HCT116 (cell line): ENCODE measurements at regions not wholly inside any gene's neighbourhood (a gene's known extent, or its start where the extent isn't known, plus 50 kb on each side); places are given as distances from the start of the nearest gene placed in this dataset.

Source experiments
- ATAC-seq: fragments of 200-7000 bp; cut with Tn5 transposase; 2 replicates; pipeline ENCODE4 v1.9.1; 2020; ENCODE audit warnings: mild to moderate bottlenecking, moderate library complexity
- BruUV-seq: library from RNA; stranded (reverse); fragments of 400-500 nt; replicated peaks from 2 replicates; lab custom pipeline; 2021; lab: Mats Ljungman, UMichigan
- CTCF ChIA-PET: fragments of 300-600 bp; sonication (Branson Sonifier 250); formaldehyde crosslinking; loops from one replicate; lab custom pipeline; 2021; ENCODE audit warnings: antibody characterized with exemption; lab: Charles Lee
- POLR2A ChIA-PET: fragments of 300-600, 350-600 bp; sonication (Branson Sonifier 250); formaldehyde crosslinking; loops from one replicate; lab custom pipeline; 2021; ENCODE audit warnings: antibody characterized with exemption; lab: Charles Lee
- RAD21 ChIA-PET, 2 experiments: fragments of 300-600 bp; sonication (Branson Sonifier 250); formaldehyde crosslinking; loops; one replicate each; lab custom pipeline; 2023; ENCODE audit warnings: low total read pairs in 2 of 2; ENCODE audit not compliant: uncharacterized antibody in 2 of 2, unreplicated experiment in 2 of 2, low non-redundant PET in 1 of 2; lab: Charles Lee
- DNase-seq: peaks from one replicate; pipeline ENCODE4 v3.0.0-alpha.2; 2010; ENCODE audit warnings: low read depth, low spot score
- H2AFZ ChIP-seq: fragments of 200-600 bp; shearing (Covaris generic), sonication (generic); 2 replicates; pipeline ENCODE4 v1.6.1; 2017; ENCODE audit warnings: low read depth, mixed run types, mixed read lengths, antibody characterized with exemption, low read length; ENCODE audit not compliant: poor library complexity, severe bottlenecking
- H3K27ac ChIP-seq: 2 replicates; pipeline ENCODE4 v1.5.1; 2012; ENCODE audit warnings: low read depth, low read length
- H3K27me3 ChIP-seq: fragments of 200-600 bp; sonication (generic); 2 replicates; pipeline ENCODE4 v1.6.1; 2016; ENCODE audit warnings: mixed run types, low read length, mixed read lengths; ENCODE audit not compliant: insufficient read depth
- H3K36me3 ChIP-seq, 2 experiments: fragments of 200-500 bp in 1 of 2; fragments of 200-600 bp in 1 of 2; sonication (Bioruptor generic) in 1 of 2; sonication (generic) in 1 of 2; 2 replicates each; pipeline versions ENCODE4 v1.5.1 to v1.6.1; 2014 to 2016; ENCODE audit warnings: low read length in 2 of 2, inconsistent platforms in 1 of 2, mixed read lengths in 1 of 2, mixed run types in 1 of 2; ENCODE audit not compliant: insufficient read depth in 2 of 2, control insufficient read depth in 1 of 2
- H3K4me1 ChIP-seq, 2 experiments: fragments of 200-600 bp in 1 of 2; sonication (generic) in 1 of 2; 2 replicates each; pipeline versions ENCODE4 v1.5.1 to v1.6.1; 2012 to 2017; ENCODE audit warnings: low read length in 2 of 2, inconsistent platforms in 1 of 2, mild to moderate bottlenecking in 1 of 2, mixed read lengths in 1 of 2, mixed run types in 1 of 2, moderate library complexity in 1 of 2; ENCODE audit not compliant: insufficient read depth in 2 of 2, control insufficient read depth in 1 of 2
- H3K4me2 ChIP-seq: fragments of 200-600 bp; sonication (generic); 2 replicates; pipeline ENCODE4 v1.6.1; 2017; ENCODE audit warnings: mixed run types, low read length, mixed read lengths
- H3K4me3 ChIP-seq, 2 experiments: fragments of 200-600 bp in 1 of 2; sonication (generic) in 1 of 2; replicated peaks in 1 of 2; 2 replicates each; pipeline ENCODE4 v1.5.1; 2011 to 2016; ENCODE audit warnings: low read length in 2 of 2, control low read depth in 1 of 2, low read depth in 1 of 2, mild to moderate bottlenecking in 1 of 2, mixed read lengths in 1 of 2, mixed run types in 1 of 2
- H3K79me2 ChIP-seq: fragments of 200-600 bp; sonication (generic); 2 replicates; pipeline ENCODE4 v1.6.1; 2017; ENCODE audit warnings: mild to moderate bottlenecking, mixed run types, low read length, moderate library complexity, mixed read lengths; ENCODE audit not compliant: insufficient read depth
- H3K9ac ChIP-seq: fragments of 200-600 bp; sonication (generic); 2 replicates; pipeline ENCODE4 v1.6.1; 2016; ENCODE audit warnings: low read length, mixed read lengths
- H3K9me2 ChIP-seq: fragments of 200-600 bp; sonication (generic), shearing (Covaris generic); 2 replicates; pipeline ENCODE4 v1.6.1; 2017; ENCODE audit warnings: mixed run types, mild to moderate bottlenecking, moderate library complexity; ENCODE audit not compliant: insufficient read depth
- H3K9me3 ChIP-seq, 2 experiments: fragments of 200-500 bp in 1 of 2; fragments of 200-600 bp in 1 of 2; sonication (Bioruptor generic) in 1 of 2; sonication (generic) in 1 of 2; 2 replicates each; pipeline ENCODE4 v1.6.1; 2014 to 2017; ENCODE audit warnings: low read length in 2 of 2, mixed read lengths in 2 of 2, inconsistent platforms in 1 of 2, low read depth in 1 of 2, mild to moderate bottlenecking in 1 of 2, mixed run types in 1 of 2, moderate library complexity in 1 of 2; ENCODE audit not compliant: control insufficient read depth in 1 of 2, insufficient read depth in 1 of 2
- H4K20me1 ChIP-seq: fragments of 200-600 bp; sonication (generic), shearing (Covaris generic); 2 replicates; pipeline ENCODE4 v1.6.1; 2017; ENCODE audit warnings: mixed run types, mild to moderate bottlenecking, moderate library complexity; ENCODE audit not compliant: insufficient read depth
- ATF3 ChIP-seq: IDR thresholded peaks from 2 replicates; pipeline ENCODE4 v1.6.1; 2012
- CBX3 ChIP-seq: IDR thresholded peaks from 2 replicates; pipeline ENCODE4 v1.6.1; 2012; ENCODE audit warnings: low read depth
- CEBPB ChIP-seq: IDR thresholded peaks from 2 replicates; pipeline ENCODE4 v1.6.1; 2012; ENCODE audit warnings: low read depth
- ELF1 ChIP-seq: IDR thresholded peaks from 2 replicates; pipeline ENCODE4 v1.6.1; 2012; ENCODE audit warnings: low read depth, borderline replicate concordance
- EZH2 ChIP-seq: fragments of 200-600 bp; sonication (generic); IDR thresholded peaks from 2 replicates; pipeline ENCODE4 v1.6.1; 2017; ENCODE audit warnings: antibody characterized with exemption, mixed run types
- EZH2phosphoT487 ChIP-seq: fragments of 200-600 bp; IDR thresholded peaks from 2 replicates; pipeline ENCODE4 v1.6.1; 2018; ENCODE audit warnings: antibody characterized with exemption, borderline replicate concordance
- JUND ChIP-seq: IDR thresholded peaks from 2 replicates; pipeline ENCODE4 v1.6.1; 2012
- POLR2A ChIP-seq: IDR thresholded peaks from 2 replicates; pipeline ENCODE4 v1.7.0; 2011; ENCODE audit warnings: borderline replicate concordance; ENCODE audit not compliant: insufficient read depth, insufficient read length; ENCODE audit errors: extremely low read depth
- RAD21 ChIP-seq: IDR thresholded peaks from 2 replicates; pipeline ENCODE4 v1.6.1; 2012; ENCODE audit warnings: low read depth, mild to moderate bottlenecking
- SP1 ChIP-seq: IDR thresholded peaks from 2 replicates; pipeline ENCODE4 v1.6.1; 2012; ENCODE audit warnings: low read depth
- SRF ChIP-seq: IDR thresholded peaks from 2 replicates; pipeline ENCODE4 v1.6.1; 2012; ENCODE audit warnings: low read depth
- TCF7L2 ChIP-seq: IDR thresholded peaks from 2 replicates; pipeline ENCODE4 v1.7.0; 2011; ENCODE audit warnings: borderline replicate concordance, inconsistent platforms; ENCODE audit not compliant: insufficient read depth, insufficient read length; ENCODE audit errors: extremely low read depth
- YY1 ChIP-seq: IDR thresholded peaks from 2 replicates; pipeline ENCODE4 v1.6.1; 2011; ENCODE audit warnings: low read length, low read depth, moderate library complexity, mild to moderate bottlenecking; ENCODE audit not compliant: insufficient replicate concordance; ENCODE audit errors: extremely low read depth
- ZFX ChIP-seq: fragments of 450-650 bp; IDR thresholded peaks from 2 replicates; pipeline ENCODE4 v1.6.1; 2017
- ZNF274 ChIP-seq: fragments of 200-500 bp; sonication (Bioruptor generic); IDR thresholded peaks from 2 replicates; pipeline ENCODE4 v1.6.1; 2014; ENCODE audit warnings: mild to moderate bottlenecking, low read depth, low read length, inconsistent platforms
- intact Hi-C: fragments of 100-400 bp; cut with micrococcal nuclease; formaldehyde crosslinking; loops from 2 replicates; pipeline ENCODE4 v1.10.0; 2022
- TF ChIP-seq, protein P1 (sequence below), 3 experiments: fragments of 200-600 bp in 1 of 3; sonication (generic) in 1 of 3; IDR thresholded peaks in 2 of 3; conservative IDR thresholded peaks in 1 of 3; 2 replicates each; pipeline ENCODE4 v1.5.1; 2012 to 2017; ENCODE audit warnings: low read depth in 2 of 3, low read length in 2 of 3, antibody characterized with exemption in 1 of 3, borderline replicate concordance in 1 of 3, control low read depth in 1 of 3, mild to moderate bottlenecking in 1 of 3, mixed read lengths in 1 of 3, mixed run types in 1 of 3, moderate library complexity in 1 of 3; ENCODE audit not compliant: insufficient read depth in 1 of 3
- TF ChIP-seq, protein P2 (sequence below): IDR thresholded peaks from 2 replicates; pipeline ENCODE4 v1.6.1; 2012; ENCODE audit warnings: low read depth
- TF ChIP-seq, protein P3 (sequence below): IDR thresholded peaks from 2 replicates; pipeline ENCODE4 v1.6.1; 2012

GRCh38 chr4:124468360-124468759, 244.2 kb downstream of the ANKRD50 start (continued):
- no peak for TF ChIP-seq ZNF274
- TF ChIP-seq SP1 = no peak
- no peak for TF ChIP-seq JUND
- TF ChIP-seq ELF1 = no peak
- no peak for TF ChIP-seq CEBPB
- TF ChIP-seq CBX3 = no peak
- TF ChIP-seq, protein P1, sequence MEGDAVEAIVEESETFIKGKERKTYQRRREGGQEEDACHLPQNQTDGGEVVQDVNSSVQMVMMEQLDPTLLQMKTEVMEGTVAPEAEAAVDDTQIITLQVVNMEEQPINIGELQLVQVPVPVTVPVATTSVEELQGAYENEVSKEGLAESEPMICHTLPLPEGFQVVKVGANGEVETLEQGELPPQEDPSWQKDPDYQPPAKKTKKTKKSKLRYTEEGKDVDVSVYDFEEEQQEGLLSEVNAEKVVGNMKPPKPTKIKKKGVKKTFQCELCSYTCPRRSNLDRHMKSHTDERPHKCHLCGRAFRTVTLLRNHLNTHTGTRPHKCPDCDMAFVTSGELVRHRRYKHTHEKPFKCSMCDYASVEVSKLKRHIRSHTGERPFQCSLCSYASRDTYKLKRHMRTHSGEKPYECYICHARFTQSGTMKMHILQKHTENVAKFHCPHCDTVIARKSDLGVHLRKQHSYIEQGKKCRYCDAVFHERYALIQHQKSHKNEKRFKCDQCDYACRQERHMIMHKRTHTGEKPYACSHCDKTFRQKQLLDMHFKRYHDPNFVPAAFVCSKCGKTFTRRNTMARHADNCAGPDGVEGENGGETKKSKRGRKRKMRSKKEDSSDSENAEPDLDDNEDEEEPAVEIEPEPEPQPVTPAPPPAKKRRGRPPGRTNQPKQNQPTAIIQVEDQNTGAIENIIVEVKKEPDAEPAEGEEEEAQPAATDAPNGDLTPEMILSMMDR (IDR thresholded peaks at IDR 0.05 in 2 of 3, conservative IDR thresholded peaks at IDR 0.05 in 1 of 3; ENCODE audit: borderline replicate concordance in 1 of 3, insufficient read depth in 1 of 3, low read depth in 2 of 3, low read length in 2 of 3) = no peak
- no peak for TF ChIP-seq YY1

GRCh38 chr4:124469981-124470380, 242.6 kb downstream of the ANKRD50 start:
- no TSS peak for BruUV-seq
- intact Hi-C loops = no loop called here
- H4K20me1 ChIP-seq = no peaks in the 10 kb centered on the region
- H3K4me3 ChIP-seq = no peak overlapping the region
- no peak overlapping the region for H3K27ac ChIP-seq
- H3K27me3 ChIP-seq = no peaks in the 10 kb centered on the region
- CTCF ChIA-PET = no interaction called here
- no peaks in the 10 kb centered on the region; the same call in 1 of the 2 replicates for H3K9me2 ChIP-seq
- POLR2A ChIA-PET = no interaction called here
- H3K79me2 ChIP-seq = no peaks in the 10 kb centered on the region
- RAD21 ChIA-PET = no interaction called here
- H3K9ac ChIP-seq = no peak overlapping the region
- H3K4me1 ChIP-seq = no peaks in the 10 kb centered on the region
- no peak overlapping the region for H3K4me2 ChIP-seq
- no peak overlapping the region for H2AFZ ChIP-seq
- ATAC-seq (no peak), DNase-seq (no peak)
- no peaks in the 10 kb centered on the region for H3K36me3 ChIP-seq
- no peaks in the 10 kb centered on the region for H3K9me3 ChIP-seq
- no peak for TF ChIP-seq TCF7L2
- TF ChIP-seq, protein P2, sequence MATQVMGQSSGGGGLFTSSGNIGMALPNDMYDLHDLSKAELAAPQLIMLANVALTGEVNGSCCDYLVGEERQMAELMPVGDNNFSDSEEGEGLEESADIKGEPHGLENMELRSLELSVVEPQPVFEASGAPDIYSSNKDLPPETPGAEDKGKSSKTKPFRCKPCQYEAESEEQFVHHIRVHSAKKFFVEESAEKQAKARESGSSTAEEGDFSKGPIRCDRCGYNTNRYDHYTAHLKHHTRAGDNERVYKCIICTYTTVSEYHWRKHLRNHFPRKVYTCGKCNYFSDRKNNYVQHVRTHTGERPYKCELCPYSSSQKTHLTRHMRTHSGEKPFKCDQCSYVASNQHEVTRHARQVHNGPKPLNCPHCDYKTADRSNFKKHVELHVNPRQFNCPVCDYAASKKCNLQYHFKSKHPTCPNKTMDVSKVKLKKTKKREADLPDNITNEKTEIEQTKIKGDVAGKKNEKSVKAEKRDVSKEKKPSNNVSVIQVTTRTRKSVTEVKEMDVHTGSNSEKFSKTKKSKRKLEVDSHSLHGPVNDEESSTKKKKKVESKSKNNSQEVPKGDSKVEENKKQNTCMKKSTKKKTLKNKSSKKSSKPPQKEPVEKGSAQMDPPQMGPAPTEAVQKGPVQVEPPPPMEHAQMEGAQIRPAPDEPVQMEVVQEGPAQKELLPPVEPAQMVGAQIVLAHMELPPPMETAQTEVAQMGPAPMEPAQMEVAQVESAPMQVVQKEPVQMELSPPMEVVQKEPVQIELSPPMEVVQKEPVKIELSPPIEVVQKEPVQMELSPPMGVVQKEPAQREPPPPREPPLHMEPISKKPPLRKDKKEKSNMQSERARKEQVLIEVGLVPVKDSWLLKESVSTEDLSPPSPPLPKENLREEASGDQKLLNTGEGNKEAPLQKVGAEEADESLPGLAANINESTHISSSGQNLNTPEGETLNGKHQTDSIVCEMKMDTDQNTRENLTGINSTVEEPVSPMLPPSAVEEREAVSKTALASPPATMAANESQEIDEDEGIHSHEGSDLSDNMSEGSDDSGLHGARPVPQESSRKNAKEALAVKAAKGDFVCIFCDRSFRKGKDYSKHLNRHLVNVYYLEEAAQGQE = no peak
- TF ChIP-seq SRF = no peak
- TF ChIP-seq ATF3 = no peak
- no peak for TF ChIP-seq EZH2phosphoT487
- TF ChIP-seq, protein P1 (IDR thresholded peaks at IDR 0.05 in 2 of 3, conservative IDR thresholded peaks at IDR 0.05 in 1 of 3; ENCODE audit: borderline replicate concordance in 1 of 3, insufficient read depth in 1 of 3, low read depth in 2 of 3, low read length in 2 of 3) = no peak
- TF ChIP-seq ZFX = no peak
- TF ChIP-seq YY1 = no peak
- TF ChIP-seq POLR2A = no peak
- TF ChIP-seq, protein P3, sequence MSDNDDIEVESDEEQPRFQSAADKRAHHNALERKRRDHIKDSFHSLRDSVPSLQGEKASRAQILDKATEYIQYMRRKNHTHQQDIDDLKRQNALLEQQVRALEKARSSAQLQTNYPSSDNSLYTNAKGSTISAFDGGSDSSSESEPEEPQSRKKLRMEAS = no peak
- TF ChIP-seq SP1 = no peak
- no peak for TF ChIP-seq EZH2
- TF ChIP-seq JUND = no peak
- no peak for TF ChIP-seq RAD21
- no peak for TF ChIP-seq ELF1
